GM23338 (cell line): ENCODE measurements at regions not wholly inside any gene's neighbourhood (a gene's known extent, or its start where the extent isn't known, plus 50 kb on each side); places are given as distances from the start of the nearest gene placed in this dataset.

Source experiments
- ATAC-seq: fragments of 200-7000 bp; cut with Tn5 transposase; 3 replicates; pipeline ENCODE4 v1.9.1; 2020
- DNase-seq: peaks from one replicate; pipeline ENCODE4 v3.0.0-alpha.2; 2015; ENCODE audit warnings: low spot score
- H2AFZ ChIP-seq: fragments of 200-600 bp; sonication (generic); 2 replicates; pipeline ENCODE4 v1.8.0; 2016; ENCODE audit warnings: antibody characterized with exemption, mild to moderate bottlenecking, moderate library complexity
- H3F3A ChIP-seq: fragments of 200-600 bp; sonication (generic); replicated peaks from 2 replicates; pipeline ENCODE4 v1.8.0; 2017; ENCODE audit warnings: antibody characterized with exemption, mixed run types, low read depth
- H3K27ac ChIP-seq: fragments of 200-600 bp; sonication (generic); 2 replicates; pipeline ENCODE4 v1.6.1; 2016; ENCODE audit warnings: low read depth
- H3K27me3 ChIP-seq: fragments of 200-600 bp; sonication (generic); 2 replicates; pipeline ENCODE4 v1.8.0; 2016; ENCODE audit warnings: mild to moderate bottlenecking, mixed run types, moderate library complexity; ENCODE audit not compliant: insufficient read depth
- H3K36me3 ChIP-seq: fragments of 200-600 bp; sonication (generic); 2 replicates; pipeline ENCODE4 v1.8.0; 2016; ENCODE audit warnings: mild to moderate bottlenecking; ENCODE audit not compliant: insufficient read depth
- H3K4me1 ChIP-seq: fragments of 200-600 bp; sonication (generic); 2 replicates; pipeline ENCODE4 v1.8.0; 2016; ENCODE audit warnings: mild to moderate bottlenecking, moderate library complexity; ENCODE audit not compliant: insufficient read depth
- H3K4me2 ChIP-seq: fragments of 200-600 bp; sonication (generic); 2 replicates; pipeline ENCODE4 v1.7.1; 2017; ENCODE audit warnings: mixed run types
- H3K4me3 ChIP-seq: fragments of 200-600 bp; sonication (generic); 2 replicates; pipeline ENCODE4 v1.6.1; 2016; ENCODE audit warnings: mixed run types
- H3K79me2 ChIP-seq: fragments of 200-600 bp; sonication (generic); replicated peaks from 2 replicates; pipeline ENCODE4 v1.8.0; 2017; ENCODE audit warnings: mild to moderate bottlenecking; ENCODE audit not compliant: insufficient read depth
- H3K9me2 ChIP-seq: fragments of 200-600 bp; sonication (generic); 2 replicates; pipeline ENCODE4 v1.8.0; 2017; ENCODE audit not compliant: insufficient read depth
- H4K20me1 ChIP-seq: fragments of 200-600 bp; sonication (generic); replicated peaks from 2 replicates; pipeline ENCODE4 v1.8.0; 2017; ENCODE audit warnings: mild to moderate bottlenecking; ENCODE audit not compliant: insufficient read depth
- H3K27ac Mint-ChIP-seq: 2 replicates; pipeline ENCODE4 v1.8.0; 2020; ENCODE audit warnings: inconsistent platforms, mild to moderate bottlenecking, moderate library complexity, mixed read lengths
- H3K27me3 Mint-ChIP-seq: 3 replicates; pipeline ENCODE4 v1.8.0; 2022; ENCODE audit warnings: low read depth, mild to moderate bottlenecking, moderate library complexity, mixed read lengths, inconsistent platforms; ENCODE audit not compliant: insufficient read depth, poor library complexity
- H3K36me3 Mint-ChIP-seq: 3 replicates; pipeline ENCODE4 v1.8.0; 2021; ENCODE audit warnings: low read depth, mild to moderate bottlenecking, inconsistent platforms, moderate library complexity, mixed read lengths
- H3K4me1 Mint-ChIP-seq: 3 replicates; pipeline ENCODE4 v1.8.0; 2020; ENCODE audit warnings: mild to moderate bottlenecking, inconsistent platforms, mixed read lengths
- H3K4me3 Mint-ChIP-seq: 3 replicates; pipeline ENCODE4 v1.8.0; 2021; ENCODE audit warnings: moderate library complexity, mild to moderate bottlenecking, inconsistent platforms, mixed read lengths
- H3K9me3 Mint-ChIP-seq: 3 replicates; pipeline ENCODE4 v1.8.0; 2020; ENCODE audit warnings: moderate library complexity, mild to moderate bottlenecking, inconsistent platforms, mixed read lengths
- CREB1 ChIP-seq: fragments of 250-450 bp; sonication (Bioruptor Pico); IDR thresholded peaks from 2 replicates; pipeline ENCODE4 v1.5.0; 2020; ENCODE audit warnings: low read depth, mild to moderate bottlenecking, moderate library complexity
- EZH2phosphoT487 ChIP-seq: fragments of 200-600 bp; sonication (generic); IDR thresholded peaks from one replicate; pipeline ENCODE4 v1.8.1; 2018; ENCODE audit warnings: antibody characterized with exemption; ENCODE audit not compliant: unreplicated experiment
- JUNB ChIP-seq: IDR thresholded peaks from one replicate; pipeline ENCODE4 v1.6.1; 2016; ENCODE audit warnings: antibody characterized with exemption; ENCODE audit not compliant: unreplicated experiment
- NANOG ChIP-seq: IDR thresholded peaks from 2 replicates; pipeline ENCODE4 v1.6.1; 2016; ENCODE audit warnings: antibody characterized with exemption, borderline replicate concordance
- STAT1 ChIP-seq: IDR thresholded peaks from one replicate; pipeline ENCODE4 v1.6.1; 2016; ENCODE audit warnings: antibody characterized with exemption; ENCODE audit not compliant: unreplicated experiment
- ZNF114 ChIP-seq: fragments of 250-450 bp; sonication (Bioruptor Pico); IDR thresholded peaks from 2 replicates; pipeline ENCODE4 v1.5.0; 2020; ENCODE audit warnings: mild to moderate bottlenecking, moderate library complexity
- TF ChIP-seq, protein P1 (sequence below): IDR thresholded peaks from one replicate; pipeline ENCODE4 v1.6.1; 2018; ENCODE audit warnings: antibody characterized with exemption; ENCODE audit not compliant: unreplicated experiment
- TF ChIP-seq, protein P2 (sequence below): fragments of 250-450 bp; sonication (Bioruptor Pico); IDR thresholded peaks from 2 replicates; pipeline ENCODE4 v1.5.0; 2020; ENCODE audit warnings: mild to moderate bottlenecking, moderate library complexity
- TF ChIP-seq, protein P3 (sequence below): IDR thresholded peaks from 2 replicates; pipeline ENCODE4 v1.6.1; 2016; ENCODE audit warnings: antibody characterized with exemption
- TF ChIP-seq, protein P4 (sequence below), 2 experiments: fragments of 200-600 bp in 1 of 2; sonication (generic) in 1 of 2; conservative IDR thresholded peaks; 2 replicates each; pipeline versions ENCODE4 v1.5.1 to v1.6.1; 2016 to 2017; ENCODE audit warnings: antibody characterized with exemption in 2 of 2, low read depth in 2 of 2, mild to moderate bottlenecking in 2 of 2, moderate library complexity in 1 of 2

DNA sequence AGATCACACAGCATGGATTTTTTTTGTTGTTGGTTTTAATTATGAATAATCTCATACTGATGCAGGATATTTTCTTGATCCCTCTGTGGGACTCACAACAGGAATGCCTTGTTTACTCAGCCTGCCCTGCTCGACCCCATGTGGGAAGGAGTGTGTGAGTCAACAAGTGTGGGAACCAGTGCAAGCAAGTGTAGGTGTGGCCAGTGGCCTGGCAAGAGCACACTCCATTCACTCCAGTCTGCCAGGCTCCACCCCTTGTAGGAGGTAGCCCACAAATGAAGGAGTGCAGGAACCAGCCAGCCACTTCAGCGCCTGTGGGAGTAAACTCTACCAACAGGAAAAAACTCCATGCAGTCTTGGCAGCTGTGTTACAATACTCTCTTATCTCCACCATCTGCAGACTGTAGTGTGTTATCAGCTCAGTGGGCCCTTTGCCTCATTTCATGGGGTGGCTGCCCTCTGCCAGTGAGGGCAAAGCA is 393.6 kb downstream of the OTOL1 start:
- H4K20me1 ChIP-seq = no peaks in the 10 kb centered on the region
- H3K9me2 ChIP-seq = peaks cover 13% of the 10 kb centered on the region
- Mint-ChIP-seq H3K4me3 (no peak overlapping the region), H3K27ac (no peak overlapping the region), H3K27me3 (peaks cover 4% of the 10 kb centered on the region), H3K9me3 (peaks cover 35% of the 10 kb centered on the region), H3K4me1 (no peaks in the 10 kb centered on the region), H3K36me3 (peaks cover 29% of the 10 kb centered on the region; the same call in 2 of the 3 replicates)
- TF ChIP-seq STAT1 = no peak
- TF ChIP-seq NANOG = no peak
- TF ChIP-seq, protein P1, sequence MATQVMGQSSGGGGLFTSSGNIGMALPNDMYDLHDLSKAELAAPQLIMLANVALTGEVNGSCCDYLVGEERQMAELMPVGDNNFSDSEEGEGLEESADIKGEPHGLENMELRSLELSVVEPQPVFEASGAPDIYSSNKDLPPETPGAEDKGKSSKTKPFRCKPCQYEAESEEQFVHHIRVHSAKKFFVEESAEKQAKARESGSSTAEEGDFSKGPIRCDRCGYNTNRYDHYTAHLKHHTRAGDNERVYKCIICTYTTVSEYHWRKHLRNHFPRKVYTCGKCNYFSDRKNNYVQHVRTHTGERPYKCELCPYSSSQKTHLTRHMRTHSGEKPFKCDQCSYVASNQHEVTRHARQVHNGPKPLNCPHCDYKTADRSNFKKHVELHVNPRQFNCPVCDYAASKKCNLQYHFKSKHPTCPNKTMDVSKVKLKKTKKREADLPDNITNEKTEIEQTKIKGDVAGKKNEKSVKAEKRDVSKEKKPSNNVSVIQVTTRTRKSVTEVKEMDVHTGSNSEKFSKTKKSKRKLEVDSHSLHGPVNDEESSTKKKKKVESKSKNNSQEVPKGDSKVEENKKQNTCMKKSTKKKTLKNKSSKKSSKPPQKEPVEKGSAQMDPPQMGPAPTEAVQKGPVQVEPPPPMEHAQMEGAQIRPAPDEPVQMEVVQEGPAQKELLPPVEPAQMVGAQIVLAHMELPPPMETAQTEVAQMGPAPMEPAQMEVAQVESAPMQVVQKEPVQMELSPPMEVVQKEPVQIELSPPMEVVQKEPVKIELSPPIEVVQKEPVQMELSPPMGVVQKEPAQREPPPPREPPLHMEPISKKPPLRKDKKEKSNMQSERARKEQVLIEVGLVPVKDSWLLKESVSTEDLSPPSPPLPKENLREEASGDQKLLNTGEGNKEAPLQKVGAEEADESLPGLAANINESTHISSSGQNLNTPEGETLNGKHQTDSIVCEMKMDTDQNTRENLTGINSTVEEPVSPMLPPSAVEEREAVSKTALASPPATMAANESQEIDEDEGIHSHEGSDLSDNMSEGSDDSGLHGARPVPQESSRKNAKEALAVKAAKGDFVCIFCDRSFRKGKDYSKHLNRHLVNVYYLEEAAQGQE = no peak
- no peak for TF ChIP-seq CREB1 (CRISPR knock-in tag)
- TF ChIP-seq, protein P2, sequence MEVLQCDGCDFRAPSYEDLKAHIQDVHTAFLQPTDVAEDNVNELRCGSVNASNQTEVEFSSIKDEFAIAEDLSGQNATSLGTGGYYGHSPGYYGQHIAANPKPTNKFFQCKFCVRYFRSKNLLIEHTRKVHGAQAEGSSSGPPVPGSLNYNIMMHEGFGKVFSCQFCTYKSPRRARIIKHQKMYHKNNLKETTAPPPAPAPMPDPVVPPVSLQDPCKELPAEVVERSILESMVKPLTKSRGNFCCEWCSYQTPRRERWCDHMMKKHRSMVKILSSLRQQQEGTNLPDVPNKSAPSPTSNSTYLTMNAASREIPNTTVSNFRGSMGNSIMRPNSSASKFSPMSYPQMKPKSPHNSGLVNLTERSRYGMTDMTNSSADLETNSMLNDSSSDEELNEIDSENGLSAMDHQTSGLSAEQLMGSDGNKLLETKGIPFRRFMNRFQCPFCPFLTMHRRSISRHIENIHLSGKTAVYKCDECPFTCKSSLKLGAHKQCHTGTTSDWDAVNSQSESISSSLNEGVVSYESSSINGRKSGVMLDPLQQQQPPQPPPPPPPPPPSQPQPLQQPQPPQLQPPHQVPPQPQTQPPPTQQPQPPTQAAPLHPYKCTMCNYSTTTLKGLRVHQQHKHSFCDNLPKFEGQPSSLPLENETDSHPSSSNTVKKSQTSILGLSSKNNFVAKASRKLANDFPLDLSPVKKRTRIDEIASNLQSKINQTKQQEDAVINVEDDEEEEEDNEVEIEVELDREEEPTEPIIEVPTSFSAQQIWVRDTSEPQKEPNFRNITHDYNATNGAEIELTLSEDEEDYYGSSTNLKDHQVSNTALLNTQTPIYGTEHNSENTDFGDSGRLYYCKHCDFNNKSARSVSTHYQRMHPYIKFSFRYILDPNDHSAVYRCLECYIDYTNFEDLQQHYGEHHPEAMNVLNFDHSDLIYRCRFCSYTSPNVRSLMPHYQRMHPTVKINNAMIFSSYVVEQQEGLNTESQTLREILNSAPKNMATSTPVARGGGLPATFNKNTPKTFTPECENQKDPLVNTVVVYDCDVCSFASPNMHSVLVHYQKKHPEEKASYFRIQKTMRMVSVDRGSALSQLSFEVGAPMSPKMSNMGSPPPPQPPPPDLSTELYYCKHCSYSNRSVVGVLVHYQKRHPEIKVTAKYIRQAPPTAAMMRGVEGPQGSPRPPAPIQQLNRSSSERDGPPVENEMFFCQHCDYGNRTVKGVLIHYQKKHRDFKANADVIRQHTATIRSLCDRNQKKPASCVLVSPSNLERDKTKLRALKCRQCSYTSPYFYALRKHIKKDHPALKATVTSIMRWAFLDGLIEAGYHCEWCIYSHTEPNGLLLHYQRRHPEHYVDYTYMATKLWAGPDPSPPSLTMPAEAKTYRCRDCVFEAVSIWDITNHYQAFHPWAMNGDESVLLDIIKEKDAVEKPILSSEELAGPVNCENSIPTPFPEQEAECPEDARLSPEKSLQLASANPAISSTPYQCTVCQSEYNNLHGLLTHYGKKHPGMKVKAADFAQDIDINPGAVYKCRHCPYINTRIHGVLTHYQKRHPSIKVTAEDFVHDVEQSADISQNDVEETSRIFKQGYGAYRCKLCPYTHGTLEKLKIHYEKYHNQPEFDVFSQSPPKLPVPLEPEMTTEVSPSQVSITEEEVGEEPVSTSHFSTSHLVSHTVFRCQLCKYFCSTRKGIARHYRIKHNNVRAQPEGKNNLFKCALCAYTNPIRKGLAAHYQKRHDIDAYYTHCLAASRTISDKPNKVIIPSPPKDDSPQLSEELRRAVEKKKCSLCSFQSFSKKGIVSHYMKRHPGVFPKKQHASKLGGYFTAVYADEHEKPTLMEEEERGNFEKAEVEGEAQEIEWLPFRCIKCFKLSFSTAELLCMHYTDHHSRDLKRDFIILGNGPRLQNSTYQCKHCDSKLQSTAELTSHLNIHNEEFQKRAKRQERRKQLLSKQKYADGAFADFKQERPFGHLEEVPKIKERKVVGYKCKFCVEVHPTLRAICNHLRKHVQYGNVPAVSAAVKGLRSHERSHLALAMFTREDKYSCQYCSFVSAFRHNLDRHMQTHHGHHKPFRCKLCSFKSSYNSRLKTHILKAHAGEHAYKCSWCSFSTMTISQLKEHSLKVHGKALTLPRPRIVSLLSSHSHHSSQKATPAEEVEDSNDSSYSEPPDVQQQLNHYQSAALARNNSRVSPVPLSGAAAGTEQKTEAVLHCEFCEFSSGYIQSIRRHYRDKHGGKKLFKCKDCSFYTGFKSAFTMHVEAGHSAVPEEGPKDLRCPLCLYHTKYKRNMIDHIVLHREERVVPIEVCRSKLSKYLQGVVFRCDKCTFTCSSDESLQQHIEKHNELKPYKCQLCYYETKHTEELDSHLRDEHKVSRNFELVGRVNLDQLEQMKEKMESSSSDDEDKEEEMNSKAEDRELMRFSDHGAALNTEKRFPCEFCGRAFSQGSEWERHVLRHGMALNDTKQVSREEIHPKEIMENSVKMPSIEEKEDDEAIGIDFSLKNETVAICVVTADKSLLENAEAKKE (CRISPR knock-in tag) = no peak
- no peak for TF ChIP-seq JUNB
- TF ChIP-seq ZNF114 = no peak
- no peak for TF ChIP-seq EZH2phosphoT487
- TF ChIP-seq, protein P3, sequence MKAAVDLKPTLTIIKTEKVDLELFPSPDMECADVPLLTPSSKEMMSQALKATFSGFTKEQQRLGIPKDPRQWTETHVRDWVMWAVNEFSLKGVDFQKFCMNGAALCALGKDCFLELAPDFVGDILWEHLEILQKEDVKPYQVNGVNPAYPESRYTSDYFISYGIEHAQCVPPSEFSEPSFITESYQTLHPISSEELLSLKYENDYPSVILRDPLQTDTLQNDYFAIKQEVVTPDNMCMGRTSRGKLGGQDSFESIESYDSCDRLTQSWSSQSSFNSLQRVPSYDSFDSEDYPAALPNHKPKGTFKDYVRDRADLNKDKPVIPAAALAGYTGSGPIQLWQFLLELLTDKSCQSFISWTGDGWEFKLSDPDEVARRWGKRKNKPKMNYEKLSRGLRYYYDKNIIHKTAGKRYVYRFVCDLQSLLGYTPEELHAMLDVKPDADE = no peak
- TF ChIP-seq, protein P4, sequence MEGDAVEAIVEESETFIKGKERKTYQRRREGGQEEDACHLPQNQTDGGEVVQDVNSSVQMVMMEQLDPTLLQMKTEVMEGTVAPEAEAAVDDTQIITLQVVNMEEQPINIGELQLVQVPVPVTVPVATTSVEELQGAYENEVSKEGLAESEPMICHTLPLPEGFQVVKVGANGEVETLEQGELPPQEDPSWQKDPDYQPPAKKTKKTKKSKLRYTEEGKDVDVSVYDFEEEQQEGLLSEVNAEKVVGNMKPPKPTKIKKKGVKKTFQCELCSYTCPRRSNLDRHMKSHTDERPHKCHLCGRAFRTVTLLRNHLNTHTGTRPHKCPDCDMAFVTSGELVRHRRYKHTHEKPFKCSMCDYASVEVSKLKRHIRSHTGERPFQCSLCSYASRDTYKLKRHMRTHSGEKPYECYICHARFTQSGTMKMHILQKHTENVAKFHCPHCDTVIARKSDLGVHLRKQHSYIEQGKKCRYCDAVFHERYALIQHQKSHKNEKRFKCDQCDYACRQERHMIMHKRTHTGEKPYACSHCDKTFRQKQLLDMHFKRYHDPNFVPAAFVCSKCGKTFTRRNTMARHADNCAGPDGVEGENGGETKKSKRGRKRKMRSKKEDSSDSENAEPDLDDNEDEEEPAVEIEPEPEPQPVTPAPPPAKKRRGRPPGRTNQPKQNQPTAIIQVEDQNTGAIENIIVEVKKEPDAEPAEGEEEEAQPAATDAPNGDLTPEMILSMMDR (conservative IDR thresholded peaks at IDR 0.05; ENCODE audit: low read depth in 2 of 2) = no peak
- H3K27me3 ChIP-seq = no peaks in the 10 kb centered on the region
- DNase-seq = no peak
- H3K79me2 ChIP-seq = no peaks in the 10 kb centered on the region
- ATAC-seq = no peak
- no peaks in the 10 kb centered on the region for H3F3A ChIP-seq
- H3K36me3 ChIP-seq = no peaks in the 10 kb centered on the region
- H2AFZ ChIP-seq = no peak overlapping the region
- H3K4me3 ChIP-seq = no peak overlapping the region
- no peak overlapping the region for H3K27ac ChIP-seq
- no peak overlapping the region for H3K4me2 ChIP-seq
- no peaks in the 10 kb centered on the region for H3K4me1 ChIP-seq
